A549 (cell line): ENCODE measurements at regions not wholly inside any gene's neighbourhood (a gene's known extent, or its start where the extent isn't known, plus 50 kb on each side); places are given as distances from the start of the nearest gene placed in this dataset.

Experiments used
- ATAC-seq, 2 experiments: fragments of 200-7000 bp in 1 of 2; fragments of >200 bp in 1 of 2; cut with Nextera tagmentation in 1 of 2; cut with Tn5 transposase in 1 of 2; 3 replicates each; pipeline versions ENCODE4 v1.8.0 to v1.9.1; 2018 to 2020; ENCODE audit warnings: mild to moderate bottlenecking in 1 of 2, moderate library complexity in 1 of 2
- CTCF ChIA-PET: fragments of 300-600 bp; sonication (Branson Sonifier 250); formaldehyde crosslinking; extraction: SDS; loops from one replicate; lab custom pipeline; 2021; ENCODE audit warnings: antibody characterized with exemption, inconsistent platforms; lab: Yijun Ruan, JAX
- POLR2A ChIA-PET: fragments of 350-600 bp; formaldehyde crosslinking; extraction: SDS; loops from one replicate; lab custom pipeline; 2021; ENCODE audit warnings: antibody characterized with exemption, inconsistent platforms; lab: Yijun Ruan, JAX
- DNase-seq, 2 experiments: peaks; one replicate each; pipeline versions ENCODE4 v3.0.0 to v3.0.0-alpha.2; 2011 to 2016; ENCODE audit warnings: low read depth in 1 of 2, low spot score in 1 of 2
- FAIRE-seq: peaks from 2 replicates; lab custom pipeline; 2011; peaks lifted over from hg19 to GRCh38; lab: Jason Lieb, UNC
- H3K27ac ChIP-seq, 2 experiments: fragments of >200 bp; sonication (Bioruptor Twin); formaldehyde crosslinking; 3 replicates each; pipeline ENCODE4 v1.5.1; 2016 to 2017
- H3K4me1 ChIP-seq: fragments of >200 bp; sonication (Bioruptor Twin); formaldehyde crosslinking; 3 replicates; pipeline ENCODE4 v1.6.1; 2016
- H3K4me2 ChIP-seq: fragments of >200 bp; sonication (Bioruptor Twin); formaldehyde crosslinking; 3 replicates; pipeline ENCODE4 v1.6.1; 2016
- H3K4me3 ChIP-seq: fragments of >200 bp; sonication (Bioruptor Twin); formaldehyde crosslinking; 3 replicates; pipeline ENCODE4 v1.5.1; 2016
- H3K9me3 ChIP-seq: fragments of >200 bp; sonication (Bioruptor Twin); formaldehyde crosslinking; 3 replicates; pipeline ENCODE4 v1.6.1; 2016
- BCL3 ChIP-seq: fragments of >200 bp; sonication (Bioruptor Twin); formaldehyde crosslinking; IDR thresholded peaks from 3 replicates; pipeline ENCODE4 v1.6.1; 2016
- BHLHE40 ChIP-seq: IDR thresholded peaks from 2 replicates; pipeline ENCODE4 v1.6.1; 2012; ENCODE audit warnings: low read depth, low read length, inconsistent platforms
- CEBPB ChIP-seq, 2 experiments: fragments of >200 bp in 1 of 2; sonication (Bioruptor Twin) in 1 of 2; formaldehyde crosslinking in 1 of 2; IDR thresholded peaks; 2 replicates each; pipeline ENCODE4 v1.6.1; 2012 to 2016
- CHD2 ChIP-seq: fragments of 150-350 bp; IDR thresholded peaks from 2 replicates; pipeline ENCODE4 v1.6.1; 2014; ENCODE audit warnings: low read length; ENCODE audit not compliant: partially characterized antibody
- CHD4 ChIP-seq: fragments of 200-600 bp; sonication (generic); IDR thresholded peaks from 2 replicates; pipeline ENCODE4 v1.6.1; 2016; ENCODE audit warnings: antibody characterized with exemption, mild to moderate bottlenecking, borderline replicate concordance
- ESRRA ChIP-seq: fragments of 150-350 bp; IDR thresholded peaks from 2 replicates; pipeline ENCODE4 v1.6.1; 2014; ENCODE audit warnings: mild to moderate bottlenecking, low read length, borderline replicate concordance
- FOSB ChIP-seq: fragments of 250-450 bp; sonication (Bioruptor Pico); IDR thresholded peaks from 2 replicates; pipeline ENCODE4 v1.5.0; 2020; ENCODE audit warnings: mild to moderate bottlenecking, moderate library complexity
- FOXS1 ChIP-seq: fragments of 250-450 bp; sonication (Bioruptor Pico); IDR thresholded peaks from 2 replicates; pipeline ENCODE4 v1.5.0; 2020; ENCODE audit warnings: mild to moderate bottlenecking, moderate library complexity
- HDAC2 ChIP-seq: fragments of 200-600 bp; sonication (generic); IDR thresholded peaks from 2 replicates; pipeline ENCODE4 v1.6.1; 2016
- HOXA7 ChIP-seq: fragments of 250-450 bp; sonication (Bioruptor Pico); IDR thresholded peaks from 2 replicates; pipeline ENCODE4 v1.5.0; 2020; ENCODE audit warnings: mild to moderate bottlenecking, moderate library complexity
- HOXB13 ChIP-seq: fragments of 250-450 bp; sonication (Bioruptor Pico); IDR thresholded peaks from 2 replicates; pipeline ENCODE4 v1.5.0; 2020; ENCODE audit warnings: low read depth, mild to moderate bottlenecking, moderate library complexity
- KDM5A ChIP-seq: fragments of 200-600 bp; sonication (generic); IDR thresholded peaks from 2 replicates; pipeline ENCODE4 v1.6.1; 2016; ENCODE audit warnings: antibody characterized with exemption, mild to moderate bottlenecking
- MAX ChIP-seq: IDR thresholded peaks from 2 replicates; pipeline ENCODE4 v1.6.1; 2012
- MAZ ChIP-seq: fragments of 150-350 bp; IDR thresholded peaks from 2 replicates; pipeline ENCODE4 v1.6.1; 2014; ENCODE audit warnings: antibody characterized with exemption, low read depth, low read length, borderline replicate concordance
- NFE2L2 ChIP-seq: fragments of 150-350 bp; conservative IDR thresholded peaks from 2 replicates; pipeline ENCODE4 v1.6.1; 2014; ENCODE audit warnings: low read length
- NR3C1 ChIP-seq: fragments of >200 bp; sonication (Bioruptor Twin); formaldehyde crosslinking; IDR thresholded peaks from 3 replicates; pipeline ENCODE4 v1.6.1; 2017
- PBX3 ChIP-seq: IDR thresholded peaks from 2 replicates; pipeline ENCODE4 v1.6.1; 2012
- PHF8 ChIP-seq: fragments of 200-600 bp; sonication (generic); IDR thresholded peaks from 2 replicates; pipeline ENCODE4 v1.6.1; 2016; ENCODE audit warnings: low read depth, mild to moderate bottlenecking, antibody characterized with exemption, moderate library complexity, borderline replicate concordance
- POLR2AphosphoS2 ChIP-seq: conservative IDR thresholded peaks from 2 replicates; pipeline ENCODE4 v1.6.1; 2012; ENCODE audit warnings: low read length, improper control_type of control experiment, inconsistent platforms
- RCOR1 ChIP-seq: fragments of 150-350 bp; IDR thresholded peaks from 2 replicates; pipeline ENCODE4 v1.6.1; 2014; ENCODE audit warnings: antibody characterized with exemption, low read length, low read depth
- RFX5 ChIP-seq: fragments of 450-650 bp; IDR thresholded peaks from 2 replicates; pipeline ENCODE4 v1.7.1; 2014; ENCODE audit warnings: antibody characterized with exemption, mild to moderate bottlenecking, moderate library complexity
- SMC3 ChIP-seq: fragments of >200 bp; sonication (Bioruptor Twin); formaldehyde crosslinking; IDR thresholded peaks from 3 replicates; pipeline ENCODE4 v1.6.1; 2018; ENCODE audit warnings: inconsistent platforms
- TP53 ChIP-seq: fragments of 250-450 bp; sonication (Bioruptor Pico); IDR thresholded peaks from 2 replicates; pipeline ENCODE4 v1.5.0; 2021; ENCODE audit warnings: mild to moderate bottlenecking, moderate library complexity
- USF2 ChIP-seq: fragments of 450-650 bp; IDR thresholded peaks from 2 replicates; pipeline ENCODE4 v1.6.1; 2014; ENCODE audit warnings: antibody characterized with exemption
- ZFP36 ChIP-seq: fragments of 450-650 bp; IDR thresholded peaks from 2 replicates; pipeline ENCODE4 v1.6.1; 2014; ENCODE audit warnings: borderline replicate concordance; ENCODE audit not compliant: partially characterized antibody
- WGBS: methylation state at CpG from one replicate; pipeline ENCODE4 v1.1.6; 2017; ENCODE audit errors: missing lambda C conversion rate; 5-methylcytosine and 5-hydroxymethylcytosine counted together
- TF ChIP-seq, protein P1 (sequence below): fragments of >200 bp; sonication (Bioruptor Twin); formaldehyde crosslinking; IDR thresholded peaks from 3 replicates; pipeline ENCODE4 v1.5.1; 2016

DNA sequence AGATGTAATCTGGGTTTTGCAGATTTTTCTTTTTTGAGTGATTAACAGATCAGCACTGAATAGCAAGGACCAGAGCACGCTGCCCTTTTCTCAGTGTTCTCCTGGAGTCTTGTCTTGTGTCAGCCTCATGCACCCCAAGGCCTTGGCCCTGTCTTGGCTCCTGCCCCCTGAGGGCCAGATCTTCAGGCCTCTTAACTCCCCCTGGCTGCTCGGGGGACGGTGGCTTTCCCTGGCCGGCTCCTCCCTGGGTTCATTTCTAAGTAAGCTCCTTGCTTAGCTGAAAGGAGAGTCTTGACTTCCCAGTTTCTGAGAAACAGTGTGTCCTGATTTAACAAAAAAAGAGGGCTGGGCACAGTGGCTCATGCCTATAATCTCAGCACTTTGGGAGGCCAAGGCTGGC is 1139.3 kb downstream of the BRD1 start:
- DNase-seq: no peak
- H3K4me2 ChIP-seq: no peak overlapping the region
- no peak overlapping the region for H3K27ac ChIP-seq
- no peaks in the 10 kb centered on the region for H3K9me3 ChIP-seq
- no peak for FAIRE-seq
- WGBS: 72% methylated on average over 4 of the region's 4 CpGs
- H3K4me1 ChIP-seq: no peaks in the 10 kb centered on the region
- no peak for TF ChIP-seq SMC3
- no peak for TF ChIP-seq ZFP36
- no peak for TF ChIP-seq HDAC2
- no peak for TF ChIP-seq FOSB (CRISPR knock-in tag)
- TF ChIP-seq FOXS1 (CRISPR knock-in tag): no peak
- no peak for TF ChIP-seq BCL3
- TF ChIP-seq, protein P1, sequence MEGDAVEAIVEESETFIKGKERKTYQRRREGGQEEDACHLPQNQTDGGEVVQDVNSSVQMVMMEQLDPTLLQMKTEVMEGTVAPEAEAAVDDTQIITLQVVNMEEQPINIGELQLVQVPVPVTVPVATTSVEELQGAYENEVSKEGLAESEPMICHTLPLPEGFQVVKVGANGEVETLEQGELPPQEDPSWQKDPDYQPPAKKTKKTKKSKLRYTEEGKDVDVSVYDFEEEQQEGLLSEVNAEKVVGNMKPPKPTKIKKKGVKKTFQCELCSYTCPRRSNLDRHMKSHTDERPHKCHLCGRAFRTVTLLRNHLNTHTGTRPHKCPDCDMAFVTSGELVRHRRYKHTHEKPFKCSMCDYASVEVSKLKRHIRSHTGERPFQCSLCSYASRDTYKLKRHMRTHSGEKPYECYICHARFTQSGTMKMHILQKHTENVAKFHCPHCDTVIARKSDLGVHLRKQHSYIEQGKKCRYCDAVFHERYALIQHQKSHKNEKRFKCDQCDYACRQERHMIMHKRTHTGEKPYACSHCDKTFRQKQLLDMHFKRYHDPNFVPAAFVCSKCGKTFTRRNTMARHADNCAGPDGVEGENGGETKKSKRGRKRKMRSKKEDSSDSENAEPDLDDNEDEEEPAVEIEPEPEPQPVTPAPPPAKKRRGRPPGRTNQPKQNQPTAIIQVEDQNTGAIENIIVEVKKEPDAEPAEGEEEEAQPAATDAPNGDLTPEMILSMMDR: no peak
- no peak for TF ChIP-seq MAZ
- no peak for TF ChIP-seq KDM5A
- no peak for TF ChIP-seq HOXB13 (CRISPR knock-in tag)
- no peak for TF ChIP-seq NFE2L2
- no peak for TF ChIP-seq PHF8
- TF ChIP-seq TP53 (CRISPR knock-in tag): no peak
- no peak for TF ChIP-seq MAX
- no peak for TF ChIP-seq HOXA7 (CRISPR knock-in tag)
- CTCF ChIA-PET: no interaction called here
- POLR2A ChIA-PET: no interaction called here
- no peak overlapping the region for H3K4me3 ChIP-seq
- ATAC-seq: no peak

DNA sequence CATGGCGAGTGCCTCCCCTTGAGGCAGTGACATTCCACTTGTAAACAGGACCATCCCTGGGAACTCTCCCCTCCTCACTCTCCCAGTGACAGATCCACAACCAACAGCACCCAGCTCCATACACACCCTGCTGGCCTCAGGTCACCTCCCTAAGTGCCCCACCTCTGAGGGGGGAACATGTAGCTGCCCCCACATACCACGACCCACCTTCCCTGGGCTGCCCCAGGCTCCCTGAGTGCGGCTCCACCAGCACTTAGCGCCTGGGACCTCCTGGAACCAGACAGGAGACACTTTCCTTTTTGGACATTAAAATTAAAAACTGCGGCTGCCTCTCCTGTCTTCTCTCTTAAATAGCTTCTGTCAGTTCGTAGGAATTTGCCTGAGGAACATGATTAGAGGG is 1140.1 kb downstream of the BRD1 start:
- POLR2A ChIA-PET: no interaction called here
- CTCF ChIA-PET: no interaction called here
- DNase-seq: no peak
- FAIRE-seq: no peak
- Histone ChIP-seq H3K4me3 (no peak overlapping the region), H3K9me3 (no peaks in the 10 kb centered on the region), H3K4me2 (no peak overlapping the region), H3K4me1 (no peaks in the 10 kb centered on the region), H3K27ac (no peak overlapping the region)
- no peak for ATAC-seq
- TF ChIP-seq RCOR1: no peak
- no peak for TF ChIP-seq PBX3
- no peak for TF ChIP-seq ESRRA
- TF ChIP-seq RFX5: no peak
- TF ChIP-seq FOSB (CRISPR knock-in tag): no peak
- TF ChIP-seq NR3C1: no peak
- no peak for TF ChIP-seq POLR2AphosphoS2
- no peak for TF ChIP-seq CEBPB (IDR thresholded peaks at IDR 0.05)
- no peak for TF ChIP-seq BCL3
- TF ChIP-seq BHLHE40: no peak
- no peak for TF ChIP-seq CHD2
- no peak for TF ChIP-seq CHD4
- no peak for TF ChIP-seq USF2
- WGBS: 65% methylated on average over 6 of the region's 6 CpGs
